Sigmoid colon (tissue), 6 donors: ENCODE measurements at regions not wholly inside any gene's neighbourhood (a gene's known extent, or its start where the extent isn't known, plus 50 kb on each side); places are given as distances from the start of the nearest gene placed in this dataset.
A peak's percentile ranks its signal among the peaks of the same experiment; 100 is the strongest.

Source experiments
- DNase-seq: peaks from one replicate; pipeline ENCODE4 v3.0.0-alpha.2; 2019
- H3K27ac ChIP-seq, 4 donors: fragments of 200-600 bp; sonication (generic); one replicate each; pipeline ENCODE4 v1.5.1; 2016 to 2019; ENCODE audit warnings: mild to moderate bottlenecking in 1 of 4
- H3K27me3 ChIP-seq, 3 donors: fragments of 200-600 bp; sonication (generic); one replicate each; pipeline ENCODE4 v1.5.1; 2019; ENCODE audit warnings: mild to moderate bottlenecking in 1 of 3
- H3K36me3 ChIP-seq, 4 donors: fragments of 200-600 bp; sonication (generic); one replicate each; pipeline ENCODE4 v1.5.1; 2016 to 2019
- H3K4me1 ChIP-seq, 4 donors: fragments of 200-600 bp; sonication (generic); one replicate each; pipeline ENCODE4 v1.5.1; 2017 to 2019
- H3K4me3 ChIP-seq, 4 donors: fragments of 200-600 bp; sonication (generic); one replicate each; pipeline ENCODE4 v1.5.1; 2017 to 2019; ENCODE audit warnings: mild to moderate bottlenecking in 2 of 4, moderate library complexity in 1 of 4
- H3K9me3 ChIP-seq, 4 donors: fragments of 200-600 bp in 3 of 4; sonication (generic) in 3 of 4; one replicate each; pipeline versions ENCODE4 v1.5.1 to v1.6.1; 2013 to 2019
- CTCF ChIP-seq, 4 experiments: fragments of 450-650 bp in 3 of 4; fragments of 200-600 bp in 1 of 4; IDR thresholded peaks; one replicate each; pipeline ENCODE4 v1.5.1; 2016 to 2019; ENCODE audit warnings: antibody characterized with exemption in 4 of 4, mild to moderate bottlenecking in 3 of 4, moderate library complexity in 2 of 4
- EP300 ChIP-seq, 4 donors: sonication (generic); formaldehyde crosslinking; IDR thresholded peaks; one replicate each; pipeline ENCODE4 v1.6.1; 2017; ENCODE audit warnings: antibody characterized with exemption in 4 of 4
- POLR2A ChIP-seq, 2 donors: fragments of 450-650 bp; IDR thresholded peaks; one replicate each; pipeline ENCODE4 v1.6.1; 2016; ENCODE audit warnings: antibody characterized with exemption in 2 of 2, mild to moderate bottlenecking in 2 of 2, moderate library complexity in 2 of 2
- POLR2AphosphoS5 ChIP-seq, 4 donors: sonication (generic); formaldehyde crosslinking; IDR thresholded peaks; one replicate each; pipeline ENCODE4 v1.6.1; 2017; ENCODE audit warnings: antibody characterized with exemption in 4 of 4
- WGBS, 2 donors: extraction: QIAGEN DNeasy Blood & Tissue Kit; methylation state at CpG; one replicate each; pipeline ENCODE4 v1.1.7; 2013; 5-methylcytosine and 5-hydroxymethylcytosine counted together
- intact Hi-C: fragments of 100-400 bp; cut with DNase I; formaldehyde crosslinking; loops from one replicate; pipeline ENCODE4 v1.15.1; 2023
- donor health status: healthy with polysubstance abuse.
- donor health status: healthy.

- Histone ChIP-seq H3K27ac (peak overlapping the region in 3 of 4 donors; percentile 82 to 89 (median 86)), H3K4me1 (peaks cover 0 to 41% (median 28%) of the 10 kb centered on the region in 4 donors), H3K9me3 (no peaks in the 10 kb centered on the region), H3K36me3 (no peaks in the 10 kb centered on the region), H3K4me3 (no peak overlapping the region), H3K27me3 (no peaks in the 10 kb centered on the region)
- 80 to 83% methylated on average over 4 of the region's 4 CpGs for whole genome bisulfite sequencing, 2 donors
- intact Hi-C loops, result loop anchor here (5.0 to 10.0 kb wide), 2 partner anchors 222 to 385 kb away; no protein-coding TSS in a partner anchor
- DNase-seq, result no peak
- TF ChIP-seq POLR2AphosphoS5 (IDR thresholded peaks at IDR 0.05), result peak in 1 of 4 donors; percentile 31
- peak in 2 of 4 donors; percentile 4 to 25 for TF ChIP-seq EP300 (IDR thresholded peaks at IDR 0.05)
- TF ChIP-seq POLR2A (IDR thresholded peaks at IDR 0.05), result no peak
- no peak for TF ChIP-seq CTCF (IDR thresholded peaks at IDR 0.05)
Measured at GRCh38 chr6:139762587-139763031, 388.2 kb upstream of the CITED2 start.

- intact Hi-C loops, result loop anchor here (5.0 to 10.0 kb wide), 2 partner anchors 225 to 383 kb away; no protein-coding TSS in a partner anchor
- no peaks in the 10 kb centered on the region for H3K9me3 ChIP-seq
- 84% methylated on average over 3 of the region's 3 CpGs for WGBS, 2 donors
- peaks cover 0 to 45% (median 28%) of the 10 kb centered on the region in 4 donors for H3K4me1 ChIP-seq
- DNase-seq, result no peak
- no peaks in the 10 kb centered on the region for H3K36me3 ChIP-seq
- H3K4me3 ChIP-seq, result no peak overlapping the region
- no peaks in the 10 kb centered on the region for H3K27me3 ChIP-seq
- H3K27ac ChIP-seq, result peak overlapping the region in 1 of 4 donors; percentile 17
- no peak for TF ChIP-seq CTCF (IDR thresholded peaks at IDR 0.05)
Measured at GRCh38 chr6:139760128-139760527, 385.7 kb upstream of the CITED2 start.

- intact Hi-C loops, result no loop called here
- Histone ChIP-seq H3K27ac (no peak overlapping the region), H3K36me3 (no peaks in the 10 kb centered on the region), H3K4me1 (peaks cover 0 to 39% (median 22%) of the 10 kb centered on the region in 4 donors), H3K9me3 (no peaks in the 10 kb centered on the region), H3K27me3 (no peaks in the 10 kb centered on the region), H3K4me3 (no peak overlapping the region)
- TF ChIP-seq POLR2AphosphoS5 (IDR thresholded peaks at IDR 0.05) (no peak), POLR2A (IDR thresholded peaks at IDR 0.05) (no peak), CTCF (IDR thresholded peaks at IDR 0.05) (no peak), EP300 (IDR thresholded peaks at IDR 0.05) (no peak)
- WGBS, 2 donors, result 95 to 99% methylated on average over 2 of the region's 2 CpGs
- DNase-seq, result no peak
Measured at GRCh38 chr6:139759086-139759485, 384.6 kb upstream of the CITED2 start.

- no peak for DNase-seq
- Histone ChIP-seq H3K27me3 (no peaks in the 10 kb centered on the region), H3K27ac (peak overlapping the region; percentile 14 to 62 (median 36)), H3K4me1 (peaks cover 0 to 40% (median 20%) of the 10 kb centered on the region in 4 donors), H3K9me3 (no peaks in the 10 kb centered on the region), H3K36me3 (no peaks in the 10 kb centered on the region), H3K4me3 (no peak overlapping the region)
- TF ChIP-seq POLR2AphosphoS5 (IDR thresholded peaks at IDR 0.05), result peak; percentile 13 to 53 (median 38)
- TF ChIP-seq EP300 (IDR thresholded peaks at IDR 0.05), result no peak
- intact Hi-C loops, result no loop called here
- WGBS, 2 donors, result 58 to 77% methylated on average over 3 of the region's 3 CpGs
Measured at GRCh38 chr6:139758209-139758611, 383.8 kb upstream of the CITED2 start.

- Histone ChIP-seq H3K4me1 (peaks cover 0 to 39% (median 20%) of the 10 kb centered on the region in 4 donors), H3K36me3 (no peaks in the 10 kb centered on the region), H3K9me3 (no peaks in the 10 kb centered on the region), H3K27me3 (no peaks in the 10 kb centered on the region), H3K27ac (peak overlapping the region; percentile 14 to 62 (median 36)), H3K4me3 (no peak overlapping the region)
- TF ChIP-seq POLR2A (IDR thresholded peaks at IDR 0.05) (no peak), CTCF (IDR thresholded peaks at IDR 0.05) (no peak), POLR2AphosphoS5 (IDR thresholded peaks at IDR 0.05) (no peak), EP300 (IDR thresholded peaks at IDR 0.05) (no peak)
- intact Hi-C loops, result no loop called here
- no peak for DNase-seq
- 69 to 80% methylated on average over 1 of the region's 1 CpG for WGBS, 2 donors
Measured at GRCh38 chr6:139757784-139758183, 383.3 kb upstream of the CITED2 start.
